Stimulated activated CD4-positive, alpha-beta T cell treated with anti-CD3 and anti-CD28 coated beads, Interleukin-15, amount 100 ng/mL, for 24 hours (primary cell): ENCODE measurements at regions not wholly inside any gene's neighbourhood (a gene's known extent, or its start where the extent isn't known, plus 50 kb on each side); places are given as distances from the start of the nearest gene placed in this dataset.
A peak's percentile ranks its signal among the peaks of the same experiment; 100 is the strongest.
"Not testable (repeated sequence)": the region's sequence is repeated elsewhere in the genome, so short reads cannot be mapped to it uniquely, and the experiment has no call there.

Source experiments
- DNase-seq: peaks from one replicate; pipeline ENCODE4 v3.0.0-alpha.2; 2020

GRCh38 chr6:44049989-44050871 is 77.0 kb downstream of the MRPL14 start:
- no peak for DNase-seq

- DNase-seq: no peak
Observed at GRCh38 chr6:44049163-44049988, 77.9 kb downstream of the MRPL14 start.

DNA sequence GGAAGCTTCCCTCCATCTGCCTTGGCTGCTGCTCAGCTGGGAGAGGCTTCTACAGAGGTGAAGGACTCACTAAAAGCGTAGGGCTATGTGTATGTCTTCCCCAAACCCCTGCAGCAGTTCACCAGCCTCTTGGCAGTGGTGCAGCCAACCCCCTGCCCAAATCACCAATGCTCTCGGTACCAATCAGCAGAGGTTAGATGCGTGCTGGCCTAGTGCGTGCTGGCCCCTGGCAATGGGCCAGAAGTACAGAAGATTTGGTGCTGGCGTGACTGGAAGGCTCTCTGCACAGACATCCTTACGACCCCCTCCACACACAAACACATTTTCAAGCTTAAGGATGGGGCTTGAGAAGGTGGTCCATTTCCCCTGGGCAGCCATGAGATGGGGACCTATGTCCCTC is 79.0 kb downstream of the MRPL14 start:
- no peak for DNase-seq

DNA sequence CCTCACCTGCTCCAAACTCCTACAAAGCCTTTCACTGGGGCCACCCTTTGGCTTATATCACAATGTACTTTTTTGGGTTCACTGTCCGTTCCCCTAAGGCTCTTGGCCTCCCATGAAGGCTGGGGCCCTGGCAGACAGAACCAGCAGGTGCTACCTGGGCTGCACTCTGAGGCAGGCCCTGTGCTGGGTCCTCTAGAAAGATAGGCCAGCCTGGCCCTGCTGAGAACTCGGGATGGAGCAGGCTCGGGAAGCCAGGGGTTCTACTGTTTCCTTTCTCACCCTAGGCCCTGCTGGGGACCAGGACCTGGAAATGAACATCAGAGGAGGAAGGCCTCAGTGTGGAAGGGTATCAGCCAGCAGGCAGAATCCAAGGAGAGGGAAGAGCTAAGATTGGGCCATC is 79.5 kb downstream of the MRPL14 start:
- no peak for DNase-seq

- no peak for DNase-seq
Observed at GRCh38 chr6:44047179-44047546, 80.1 kb downstream of the MRPL14 start.

GRCh38 chr6:44046516-44047178 is 80.6 kb downstream of the MRPL14 start:
- DNase-seq: no peak

DNA sequence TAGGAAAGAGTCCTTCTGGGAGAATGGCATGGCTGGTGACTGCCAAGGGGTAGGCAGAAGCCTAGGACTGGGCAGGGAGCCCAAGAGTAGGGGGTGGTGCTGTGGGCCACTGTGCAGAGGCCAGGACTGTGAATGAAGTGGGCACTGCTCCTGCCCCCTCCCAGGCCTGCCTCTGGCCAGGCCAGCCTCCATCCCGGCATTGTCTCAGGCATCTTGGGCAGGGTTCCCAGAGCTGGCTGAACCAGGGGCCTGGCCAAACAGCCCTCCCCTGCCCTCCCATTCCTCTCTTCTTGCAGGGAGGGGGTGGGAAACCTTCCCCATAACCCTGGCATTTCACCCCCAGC is 81.6 kb downstream of the MRPL14 start:
- no peak for DNase-seq

DNA sequence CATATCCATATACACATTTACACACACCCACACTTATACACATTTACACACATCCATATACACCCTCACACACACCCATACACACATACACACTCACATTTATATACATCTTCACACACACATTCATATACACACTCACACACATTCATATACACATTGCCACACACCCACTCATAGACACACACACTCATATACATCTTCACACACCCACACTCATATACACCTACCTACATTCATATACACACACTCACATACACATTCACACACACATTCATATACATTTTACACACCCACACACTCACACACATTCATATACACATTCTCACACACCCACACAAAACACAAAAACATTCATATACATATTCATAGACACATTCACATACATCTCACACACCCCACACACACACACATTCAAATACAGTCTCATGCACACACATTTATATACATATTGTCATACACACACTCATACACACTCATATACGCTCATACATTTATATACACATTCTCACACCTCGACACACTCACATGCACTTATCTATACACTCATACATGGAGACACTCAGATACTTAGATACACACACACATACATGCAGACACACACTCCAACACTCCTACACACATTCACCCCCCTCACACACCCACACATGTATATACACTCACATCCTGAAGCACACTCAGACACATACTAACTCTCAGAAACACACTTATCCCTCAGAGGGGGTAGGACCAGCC is 82.1 kb downstream of the MRPL14 start:
- DNase-seq: no peak

DNA sequence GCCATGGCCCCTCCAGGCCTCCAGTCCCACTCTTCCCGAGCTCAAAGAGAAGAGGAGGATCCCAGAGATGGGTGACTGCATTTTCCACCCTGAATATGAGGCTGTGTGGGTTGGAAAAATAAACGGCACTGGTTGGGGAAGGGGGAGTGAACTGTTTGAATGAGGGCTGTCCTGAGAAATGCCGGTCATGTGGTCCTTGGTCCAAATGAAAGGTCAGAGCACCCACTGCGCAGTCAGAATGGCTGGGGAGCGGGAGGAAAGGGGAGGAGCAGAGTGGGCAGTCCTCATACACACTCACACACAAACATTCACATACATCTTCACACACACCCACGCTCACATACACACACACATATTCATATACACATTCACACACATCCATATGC is 83.1 kb downstream of the MRPL14 start:
- DNase-seq: no peak

DNA sequence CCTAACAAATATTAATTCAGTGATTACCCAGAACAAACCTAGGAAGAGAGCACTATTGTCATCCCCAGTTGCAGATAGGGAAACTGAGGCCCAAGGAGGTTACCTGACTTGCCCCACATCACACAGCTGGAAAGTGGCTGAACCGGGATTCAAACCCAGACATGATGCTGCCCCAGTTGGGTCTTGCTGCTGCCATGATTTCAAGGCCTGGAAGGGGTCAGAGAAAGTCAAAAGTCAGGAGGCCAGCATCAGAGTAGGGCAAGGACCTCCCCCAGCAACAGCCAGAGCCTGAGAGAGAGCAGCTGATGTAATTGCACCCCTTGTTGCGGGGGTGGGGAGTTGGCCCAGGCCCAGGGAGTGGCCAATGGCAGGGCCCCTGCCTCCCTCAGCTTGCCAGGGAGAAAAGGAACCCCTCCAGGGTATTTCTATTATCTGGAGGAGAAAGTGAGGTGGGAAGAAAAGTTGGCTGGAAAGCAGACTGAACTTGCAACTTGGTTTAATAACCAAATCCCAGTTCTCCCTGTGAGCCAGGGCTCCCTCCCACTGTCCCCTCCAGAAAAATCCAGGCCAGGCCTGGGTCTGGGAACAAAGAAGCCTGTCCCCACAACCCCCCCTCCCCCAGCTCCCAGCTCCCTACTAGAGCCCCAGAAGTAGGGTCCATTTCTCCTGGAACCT is 83.6 kb downstream of the MRPL14 start:
- DNase-seq: no peak

DNA sequence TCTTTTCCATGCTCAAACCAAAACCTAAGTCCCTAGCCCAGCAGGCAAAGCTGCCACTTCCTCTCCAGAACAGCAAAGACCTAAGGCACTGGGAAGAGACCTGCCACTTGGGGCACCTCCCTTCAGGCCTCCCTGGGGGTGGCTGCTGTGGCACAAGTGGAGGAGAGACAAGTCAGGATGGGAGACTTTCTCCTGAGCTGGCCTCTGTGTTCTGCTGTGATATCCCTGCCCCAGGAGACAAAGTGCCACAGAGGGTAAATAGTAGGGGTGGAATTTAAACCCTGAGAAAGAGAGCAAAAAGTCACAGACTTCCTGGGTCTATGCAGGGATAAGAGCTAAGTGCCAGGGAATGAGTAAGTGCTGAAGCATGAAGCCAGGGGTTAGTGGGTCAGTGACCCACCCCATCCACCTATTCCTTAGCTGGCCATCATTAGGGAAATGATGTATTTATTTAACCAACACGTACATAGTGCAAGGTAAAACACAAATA is 84.2 kb downstream of the MRPL14 start:
- no peak for DNase-seq

- no peak for DNase-seq
Observed at GRCh38 chr6:44042261-44042988, 84.8 kb downstream of the MRPL14 start.

GRCh38 chr6:44041461-44042260 is 85.6 kb downstream of the MRPL14 start:
- peak; percentile 18 for DNase-seq

GRCh38 chr6:44040786-44041185 is 86.5 kb downstream of the MRPL14 start:
- no peak for DNase-seq

DNA sequence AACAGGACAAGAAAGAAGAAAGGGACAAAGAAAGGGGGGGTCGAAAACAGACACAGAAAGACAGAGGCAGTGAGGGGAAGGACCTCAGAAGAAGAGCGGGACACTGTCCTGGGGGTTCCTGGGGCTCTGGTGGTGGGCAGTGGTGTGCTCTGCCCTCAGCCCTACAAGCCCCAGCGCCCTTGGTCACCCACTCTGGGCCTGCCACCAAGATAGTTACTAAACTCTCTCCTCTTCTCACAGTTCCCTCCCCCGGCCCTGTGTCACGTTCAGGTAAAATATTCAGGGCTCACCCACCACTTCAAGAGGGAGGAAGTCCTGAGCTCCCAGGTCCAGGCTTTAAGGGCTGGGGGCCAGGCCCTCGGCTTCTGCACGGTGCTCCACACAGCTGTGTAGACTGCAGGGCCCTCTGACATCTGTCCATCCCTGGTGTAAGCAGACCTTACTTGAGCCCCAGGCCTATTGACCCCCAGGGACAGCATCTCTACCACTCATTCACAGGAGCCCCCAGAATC is 87.4 kb downstream of the MRPL14 start:
- DNase-seq: no peak

- no peak for DNase-seq
Observed at GRCh38 chr6:44039191-44039719, 88.0 kb downstream of the MRPL14 start.

GRCh38 chr6:44038543-44039065 is 88.6 kb downstream of the MRPL14 start:
- DNase-seq: no peak

DNA sequence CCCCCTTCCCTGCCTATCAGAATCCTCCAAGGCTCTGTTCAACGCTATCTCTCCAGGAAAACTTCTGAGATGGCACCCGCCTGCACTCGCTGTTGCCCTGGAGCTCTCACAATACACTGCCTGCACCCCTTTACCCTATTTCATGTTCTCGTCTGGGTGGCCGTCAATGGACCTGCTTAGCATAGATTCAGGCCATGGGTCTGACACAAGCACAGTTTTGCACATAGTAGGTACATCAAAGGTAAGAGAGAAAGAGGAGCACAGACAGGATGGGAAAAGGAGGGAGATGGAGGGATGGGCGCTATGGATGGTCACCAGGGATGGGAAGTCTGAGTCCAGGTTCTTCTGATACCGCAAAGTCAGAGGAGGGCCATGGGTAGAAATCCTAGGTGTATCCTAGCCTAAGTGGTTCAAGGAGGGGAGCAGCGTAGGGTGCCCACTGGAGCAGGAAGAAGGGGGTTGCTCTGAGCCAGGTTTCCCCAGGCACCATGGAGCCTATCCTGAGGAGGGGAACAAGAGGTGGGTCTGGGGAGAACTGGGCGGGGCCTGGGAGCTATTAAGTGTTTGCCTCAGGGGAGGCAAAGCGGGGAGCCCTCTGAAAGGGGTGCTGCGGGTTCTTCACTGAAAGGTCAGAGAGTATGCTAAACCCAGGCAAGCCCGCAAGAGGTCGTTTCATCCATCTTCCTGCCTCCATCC is 89.3 kb downstream of the MRPL14 start:
- no peak for DNase-seq

GRCh38 chr6:44037276-44037675 is 90.0 kb downstream of the MRPL14 start:
- DNase-seq: not testable (repeated sequence)
